NCI-H2081 treated with DMSO at 0.1 percent for 48 hours (cell line): ENCODE measurements at regions not wholly inside any gene's neighbourhood (a gene's known extent, or its start where the extent isn't known, plus 50 kb on each side); places are given as distances from the start of the nearest gene placed in this dataset.
"Not testable (repeated sequence)": the region's sequence is repeated elsewhere in the genome, so short reads cannot be mapped to it uniquely, and the experiment has no call there.

Experiments used
- DNase-seq: peaks from one replicate; lab custom pipeline; 2025; lab: John Stamatoyannopoulos, UW

GRCh38 chr6:170096191-170096802 is 194.6 kb downstream of the DLL1 start:
- no peak for DNase-seq

GRCh38 chr6:170095273-170095981 is 195.5 kb downstream of the DLL1 start:
- no peak for DNase-seq

- no peak for DNase-seq
These were observed 196.1 kb downstream of the DLL1 start for GRCh38 chr6:170094686-170095272.

GRCh38 chr6:170093658-170094596 is 197.0 kb downstream of the DLL1 start:
- no peak for DNase-seq

GRCh38 chr6:170093276-170093657 is 197.6 kb downstream of the DLL1 start:
- no peak for DNase-seq

GRCh38 chr6:170092826-170093225 is 198.1 kb downstream of the DLL1 start:
- no peak for DNase-seq

- DNase-seq = no peak
These were observed 199.0 kb downstream of the DLL1 start for GRCh38 chr6:170091639-170092579.

- DNase-seq = no peak
These were observed 199.8 kb downstream of the DLL1 start for GRCh38 chr6:170091000-170091638.

GRCh38 chr6:170090561-170090960 is 200.3 kb downstream of the DLL1 start:
- no peak for DNase-seq

- DNase-seq = no peak
These were observed 200.9 kb downstream of the DLL1 start for GRCh38 chr6:170089963-170090362.

- no peak for DNase-seq
These were observed 202.3 kb downstream of the DLL1 start for GRCh38 chr6:170088582-170088955.

- no peak for DNase-seq
These were observed 202.8 kb downstream of the DLL1 start for GRCh38 chr6:170087941-170088581.

GRCh38 chr6:170087421-170087780 is 203.5 kb downstream of the DLL1 start:
- not testable (repeated sequence) for DNase-seq

GRCh38 chr6:170086639-170087420 is 204.0 kb downstream of the DLL1 start:
- no peak for DNase-seq

GRCh38 chr6:170085475-170086401 is 205.1 kb downstream of the DLL1 start:
- no peak for DNase-seq

GRCh38 chr6:170084166-170084730 is 206.6 kb downstream of the DLL1 start:
- DNase-seq = no peak

GRCh38 chr6:170083236-170084051 is 207.4 kb downstream of the DLL1 start:
- DNase-seq = no peak
